ENCODE measurements at regions not wholly inside any gene's neighbourhood (a gene's known extent, or its start where the extent isn't known, plus 50 kb on each side); places are given as distances from the start of the nearest gene placed in this dataset.
"Not testable (repeated sequence)": the region's sequence is repeated elsewhere in the genome, so short reads cannot be mapped to it uniquely, and the experiment has no call there.

DNA sequence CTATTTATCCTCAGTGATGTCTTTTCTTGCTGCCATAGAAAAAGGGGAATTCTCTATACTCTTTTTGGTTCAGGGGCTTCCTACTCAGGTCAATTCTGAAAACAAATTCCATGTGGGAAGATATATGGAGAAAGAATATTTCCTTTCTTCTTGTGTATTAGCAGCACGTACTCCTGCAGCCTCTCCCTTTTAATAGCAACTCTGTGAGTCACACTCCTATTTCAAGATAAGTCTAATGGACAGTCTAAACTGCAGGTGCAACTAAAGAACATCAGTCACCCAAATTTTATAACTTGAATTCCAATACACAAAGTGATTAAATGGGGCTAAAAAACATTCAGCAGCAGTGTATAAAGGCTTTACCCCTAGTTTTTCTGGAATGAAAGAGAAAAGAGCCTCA lies 942.2 kb downstream of the CNTNAP5 start:
- no peak overlapping the region for H3K4me3 ChIP-seq (ENCODE audit: low read length)
- no peaks in the 10 kb centered on the region for H3K27me3 ChIP-seq (ENCODE audit: insufficient read depth, low read length)
- no peaks in the 10 kb centered on the region for H3K4me1 ChIP-seq (ENCODE audit: insufficient read depth, low read length)
- no peaks in the 10 kb centered on the region for H3K36me3 ChIP-seq (ENCODE audit: insufficient read depth, low read length)
- H3K9me3 ChIP-seq (ENCODE audit: low read length): no peaks in the 10 kb centered on the region
- H2AFZ ChIP-seq (ENCODE audit: low read depth, low read length): no peak overlapping the region

- Histone ChIP-seq H3K4me3 (ENCODE audit: low read length) (no peak overlapping the region), H3K9me3 (ENCODE audit: low read length) (no peaks in the 10 kb centered on the region), H2AFZ (ENCODE audit: low read depth, low read length) (no peak overlapping the region), H3K4me1 (ENCODE audit: insufficient read depth, low read length) (no peaks in the 10 kb centered on the region), H3K36me3 (ENCODE audit: insufficient read depth, low read length) (no peaks in the 10 kb centered on the region), H3K27me3 (ENCODE audit: insufficient read depth, low read length) (no peaks in the 10 kb centered on the region)
Observed at GRCh38 chr2:124970030-124970429, 944.9 kb downstream of the CNTNAP5 start.

GRCh38 chr2:124973396-124973795 lies 948.3 kb downstream of the CNTNAP5 start:
- H3K9me3 ChIP-seq (ENCODE audit: low read length): no peaks in the 10 kb centered on the region
- H3K4me3 ChIP-seq (ENCODE audit: low read length): no peak overlapping the region

DNA sequence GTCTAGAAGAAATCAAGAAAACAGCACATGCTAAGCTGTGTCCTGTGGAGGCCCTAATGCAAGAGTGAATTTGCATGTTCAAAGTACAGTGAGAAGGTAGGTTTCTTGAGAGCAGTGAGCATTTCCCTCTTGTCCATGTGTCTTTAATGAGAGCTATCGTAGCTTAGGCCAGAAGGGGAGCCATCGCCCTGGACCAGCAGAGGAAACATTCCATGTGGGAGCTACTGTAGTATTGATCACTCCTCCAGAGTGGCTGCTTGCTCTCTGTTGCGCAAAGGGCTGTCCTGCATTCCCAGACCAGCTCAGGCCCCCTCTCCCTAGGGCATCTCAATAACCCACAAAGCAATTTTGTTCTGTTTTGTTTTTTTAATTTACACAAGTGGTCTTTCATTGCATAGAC lies 950.1 kb downstream of the CNTNAP5 start:
- no peak overlapping the region for H3K4me3 ChIP-seq (ENCODE audit: low read length)

More at GRCh38 chr2:124973396-124973795, 948.3 kb downstream of the CNTNAP5 start:
- Histone ChIP-seq H3K27me3 (ENCODE audit: insufficient read depth, low read length) (no peaks in the 10 kb centered on the region), H2AFZ (ENCODE audit: low read depth, low read length) (no peak overlapping the region), H3K4me1 (ENCODE audit: insufficient read depth, low read length) (no peaks in the 10 kb centered on the region), H3K36me3 (ENCODE audit: insufficient read depth, low read length) (no peaks in the 10 kb centered on the region)

DNA sequence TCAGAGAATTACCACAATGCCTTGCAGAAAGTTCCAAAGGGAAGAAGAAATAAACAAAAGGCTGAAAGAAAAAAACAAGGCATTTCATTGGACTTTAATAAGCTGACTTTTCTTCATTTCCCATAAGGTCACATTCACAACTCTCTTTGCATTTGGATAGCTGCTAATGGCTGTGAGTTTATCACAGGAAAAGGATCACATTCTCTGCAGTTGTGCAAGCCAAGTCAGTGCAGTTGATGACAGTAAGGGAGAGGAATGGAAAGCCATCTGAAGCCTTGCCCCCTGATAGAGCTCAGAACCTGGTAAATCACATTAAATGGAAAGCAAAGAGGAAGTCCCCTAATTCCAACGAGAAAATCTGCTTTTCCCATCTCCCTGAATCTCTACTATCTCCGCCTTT lies 950.6 kb downstream of the CNTNAP5 start:
- no peaks in the 10 kb centered on the region for H3K27me3 ChIP-seq (ENCODE audit: insufficient read depth, low read length)
- no peaks in the 10 kb centered on the region for H3K4me1 ChIP-seq (ENCODE audit: insufficient read depth, low read length)
- H3K4me3 ChIP-seq (ENCODE audit: low read length): no peak overlapping the region
- H2AFZ ChIP-seq (ENCODE audit: low read depth, low read length): no peak overlapping the region
- no peaks in the 10 kb centered on the region for H3K36me3 ChIP-seq (ENCODE audit: insufficient read depth, low read length)
- H3K9me3 ChIP-seq (ENCODE audit: low read length): no peaks in the 10 kb centered on the region

More for the DNA sequence above, 950.1 kb downstream of the CNTNAP5 start:
- Histone ChIP-seq H3K4me1 (ENCODE audit: insufficient read depth, low read length) (no peaks in the 10 kb centered on the region), H3K9me3 (ENCODE audit: low read length) (no peaks in the 10 kb centered on the region), H2AFZ (ENCODE audit: low read depth, low read length) (no peak overlapping the region), H3K27me3 (ENCODE audit: insufficient read depth, low read length) (no peaks in the 10 kb centered on the region), H3K36me3 (ENCODE audit: insufficient read depth, low read length) (no peaks in the 10 kb centered on the region)

- H3K27me3 ChIP-seq (ENCODE audit: insufficient read depth, low read length): no peaks in the 10 kb centered on the region
- H3K36me3 ChIP-seq (ENCODE audit: insufficient read depth, low read length): no peaks in the 10 kb centered on the region
- H2AFZ ChIP-seq (ENCODE audit: low read depth, low read length): no peak overlapping the region
- H3K4me1 ChIP-seq (ENCODE audit: insufficient read depth, low read length): no peaks in the 10 kb centered on the region
- no peak overlapping the region for H3K4me3 ChIP-seq (ENCODE audit: low read length)
- no peaks in the 10 kb centered on the region for H3K9me3 ChIP-seq (ENCODE audit: low read length)
Observed at GRCh38 chr2:124978597-124978996, 953.5 kb downstream of the CNTNAP5 start.

GRCh38 chr2:124983595-124983994 lies 958.5 kb downstream of the CNTNAP5 start:
- no peaks in the 10 kb centered on the region for H3K9me3 ChIP-seq (ENCODE audit: low read length)
- H3K4me1 ChIP-seq (ENCODE audit: insufficient read depth, low read length): peaks cover 20% of the 10 kb centered on the region
- no peaks in the 10 kb centered on the region for H3K36me3 ChIP-seq (ENCODE audit: insufficient read depth, low read length)
- H3K27me3 ChIP-seq (ENCODE audit: insufficient read depth, low read length): no peaks in the 10 kb centered on the region
- H3K4me3 ChIP-seq (ENCODE audit: low read length): no peak overlapping the region
- no peak overlapping the region for H2AFZ ChIP-seq (ENCODE audit: low read depth, low read length)

DNA sequence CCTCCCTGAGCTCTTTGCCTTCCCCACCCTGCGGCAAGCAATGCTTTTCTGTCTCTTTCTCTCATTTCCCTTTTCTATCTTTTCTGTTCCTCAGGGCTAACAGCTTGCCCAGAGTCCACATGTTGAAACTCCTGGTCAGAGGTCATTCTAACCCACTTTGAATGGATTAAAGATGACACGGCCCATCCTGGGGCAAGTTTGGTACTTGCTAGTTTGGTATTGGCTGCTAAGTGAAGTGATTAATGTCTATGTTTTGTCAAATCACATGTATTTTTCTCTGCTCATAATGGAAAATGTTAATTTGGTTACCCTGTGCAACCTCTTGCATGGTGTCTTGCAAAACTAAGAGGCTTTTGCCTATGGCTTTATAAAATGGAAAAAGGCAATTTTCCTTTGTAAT lies 960.2 kb downstream of the CNTNAP5 start:
- Histone ChIP-seq H3K4me1 (ENCODE audit: insufficient read depth, low read length) (peaks cover 20% of the 10 kb centered on the region), H3K27me3 (ENCODE audit: insufficient read depth, low read length) (no peaks in the 10 kb centered on the region), H3K9me3 (ENCODE audit: low read length) (no peaks in the 10 kb centered on the region)

GRCh38 chr2:124986136-124986535 lies 961.0 kb downstream of the CNTNAP5 start:
- no peaks in the 10 kb centered on the region for H3K9me3 ChIP-seq (ENCODE audit: low read length)
- H3K4me3 ChIP-seq (ENCODE audit: low read length): no peak overlapping the region
- no peaks in the 10 kb centered on the region for H3K27me3 ChIP-seq (ENCODE audit: insufficient read depth, low read length)
- no peaks in the 10 kb centered on the region for H3K36me3 ChIP-seq (ENCODE audit: insufficient read depth, low read length)
- H2AFZ ChIP-seq (ENCODE audit: low read depth, low read length): no peak overlapping the region
- H3K4me1 ChIP-seq (ENCODE audit: insufficient read depth, low read length): peaks cover 20% of the 10 kb centered on the region

More for the DNA sequence above, 960.2 kb downstream of the CNTNAP5 start:
- Histone ChIP-seq H3K36me3 (ENCODE audit: insufficient read depth, low read length) (no peaks in the 10 kb centered on the region), H2AFZ (ENCODE audit: low read depth, low read length) (peak overlapping the region; percentile 34), H3K4me3 (ENCODE audit: low read length) (no peak overlapping the region)

DNA sequence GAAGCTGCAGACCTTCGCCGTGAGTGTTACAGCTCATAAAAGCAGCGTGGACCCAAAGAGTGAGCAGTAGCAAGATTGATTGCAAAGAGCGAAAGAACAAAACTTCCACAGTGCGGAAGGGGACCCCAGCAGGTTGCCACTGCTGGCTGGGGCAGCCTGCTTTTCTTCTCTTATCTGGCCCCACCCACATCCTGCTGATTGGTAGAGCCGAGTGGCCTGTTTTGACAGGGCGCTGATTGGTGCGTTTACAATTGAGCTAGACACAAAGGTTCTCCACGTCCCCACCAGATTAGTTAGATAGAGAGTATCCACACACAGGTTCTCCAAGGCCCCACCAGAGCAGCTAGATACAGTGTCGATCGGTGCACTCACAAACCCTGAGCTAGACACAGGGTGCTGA lies 961.8 kb downstream of the CNTNAP5 start:
- H3K4me3 ChIP-seq (ENCODE audit: low read length); H3K36me3 ChIP-seq (ENCODE audit: insufficient read depth, low read length); H2AFZ ChIP-seq (ENCODE audit: low read depth, low read length); H3K27me3 ChIP-seq (ENCODE audit: insufficient read depth, low read length); H3K9me3 ChIP-seq (ENCODE audit: low read length): not testable (repeated sequence)
- peaks cover 20% of the 10 kb centered on the region for H3K4me1 ChIP-seq (ENCODE audit: insufficient read depth, low read length)

DNA sequence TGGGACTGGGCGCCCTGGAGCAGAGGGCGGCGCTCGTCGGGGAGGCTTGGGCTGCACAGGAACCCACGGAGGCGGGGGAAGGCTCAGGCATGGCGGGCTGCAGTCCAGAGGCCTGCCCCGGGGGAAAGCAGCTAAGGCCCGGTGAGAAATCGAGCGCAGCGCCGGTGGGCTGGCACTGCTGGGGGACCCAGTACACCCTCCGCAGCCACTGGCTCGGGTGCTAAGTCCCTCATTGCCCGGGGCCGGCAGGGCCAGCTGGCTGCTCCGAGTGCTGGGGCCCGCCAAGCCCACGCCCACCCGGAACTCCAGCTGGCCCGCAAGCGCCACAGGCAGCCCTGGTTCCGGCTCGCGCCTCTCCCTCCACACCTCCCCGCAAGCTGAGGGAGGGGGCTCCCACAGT lies 962.3 kb downstream of the CNTNAP5 start:
- H3K4me3 ChIP-seq (ENCODE audit: low read length); H2AFZ ChIP-seq (ENCODE audit: low read depth, low read length); H3K36me3 ChIP-seq (ENCODE audit: insufficient read depth, low read length); H3K9me3 ChIP-seq (ENCODE audit: low read length); H3K27me3 ChIP-seq (ENCODE audit: insufficient read depth, low read length): not testable (repeated sequence)
- H3K4me1 ChIP-seq (ENCODE audit: insufficient read depth, low read length): peaks cover 20% of the 10 kb centered on the region

- Histone ChIP-seq H3K9me3 (ENCODE audit: low read length) (no peaks in the 10 kb centered on the region), H3K4me3 (ENCODE audit: low read length) (no peak overlapping the region), H3K36me3 (ENCODE audit: insufficient read depth, low read length) (no peaks in the 10 kb centered on the region), H2AFZ (ENCODE audit: low read depth, low read length) (no peak overlapping the region), H3K4me1 (ENCODE audit: insufficient read depth, low read length) (peaks cover 20% of the 10 kb centered on the region), H3K27me3 (ENCODE audit: insufficient read depth, low read length) (no peaks in the 10 kb centered on the region)
Observed at GRCh38 chr2:124988111-124988510, 963.0 kb downstream of the CNTNAP5 start.

- Histone ChIP-seq H3K9me3 (ENCODE audit: low read length) (no peaks in the 10 kb centered on the region), H3K4me1 (ENCODE audit: insufficient read depth, low read length) (peaks cover 20% of the 10 kb centered on the region), H3K36me3 (ENCODE audit: insufficient read depth, low read length) (no peaks in the 10 kb centered on the region), H3K27me3 (ENCODE audit: insufficient read depth, low read length) (no peaks in the 10 kb centered on the region), H3K4me3 (ENCODE audit: low read length) (no peak overlapping the region), H2AFZ (ENCODE audit: low read depth, low read length) (no peak overlapping the region)
Observed at GRCh38 chr2:124988794-124989193, 963.7 kb downstream of the CNTNAP5 start.

GRCh38 chr2:124993809-124994208 lies 968.7 kb downstream of the CNTNAP5 start:
- Histone ChIP-seq H3K27me3 (ENCODE audit: insufficient read depth, low read length) (no peaks in the 10 kb centered on the region), H3K4me3 (ENCODE audit: low read length) (no peak overlapping the region), H3K36me3 (ENCODE audit: insufficient read depth, low read length) (no peaks in the 10 kb centered on the region), H3K9me3 (ENCODE audit: low read length) (no peaks in the 10 kb centered on the region), H3K4me1 (ENCODE audit: insufficient read depth, low read length) (peaks cover 10% of the 10 kb centered on the region), H2AFZ (ENCODE audit: low read depth, low read length) (no peak overlapping the region)

Measured in neuron (in vitro differentiated cells).